ENCODE measurements at regions not wholly inside any gene's neighbourhood (a gene's known extent, or its start where the extent isn't known, plus 50 kb on each side); places are given as distances from the start of the nearest gene placed in this dataset.

GRCh38 chr11:15700456-15700855, 585.7 kb downstream of the INSC start:
- no peak overlapping the region for H2BK15ac ChIP-seq (ENCODE audit: low read depth, low read length)
- H3K27ac Mint-ChIP-seq, result no peak overlapping the region
- no CpG with 5 or more reads among the region's 3 CpGs for WGBS (ENCODE audit: extremely low coverage, insufficient read length, low lambda C conversion rate)

More at GRCh38 chr11:15700456-15700855, 585.7 kb downstream of the INSC start:
- Histone ChIP-seq H3K4me1 (ENCODE audit: insufficient read depth, low read length) (no peaks in the 10 kb centered on the region), H2AK5ac (ENCODE audit: insufficient read length, low read length) (no peak overlapping the region), H2BK120ac (ENCODE audit: low read depth, low read length, poor library complexity, severe bottlenecking) (no peak overlapping the region), H3K14ac (ENCODE audit: insufficient read depth, low read length) (no peak overlapping the region), H2AFZ (ENCODE audit: low read length) (no peak overlapping the region), H3K23me2 (ENCODE audit: insufficient read length, low read depth, low read length, poor library complexity, severe bottlenecking) (no peaks in the 10 kb centered on the region), H4K20me1 (ENCODE audit: control insufficient read depth, insufficient read depth, insufficient read length) (no peaks in the 10 kb centered on the region), H4K5ac (ENCODE audit: insufficient read length, low read depth, low read length) (no peak overlapping the region), H3K27ac (ENCODE audit: insufficient read length, low read depth, low read length) (no peak overlapping the region), H2BK20ac (ENCODE audit: low read depth, low read length, poor library complexity, severe bottlenecking) (no peak overlapping the region), H3K27me3 (ENCODE audit: insufficient read depth, low read length) (no peaks in the 10 kb centered on the region; the same call in 1 of the 2 replicates), H3K4me2 (ENCODE audit: insufficient read depth, insufficient read length, low read length) (no peak overlapping the region), H4K91ac (ENCODE audit: insufficient read length, low read depth, low read length) (no peak overlapping the region), H2BK12ac (ENCODE audit: insufficient read length, low read depth, low read length) (no peak overlapping the region), H3K4ac (ENCODE audit: low read depth, low read length) (no peak overlapping the region), H3K18ac (ENCODE audit: insufficient read length, low read depth, low read length) (no peak overlapping the region), H3K23ac (ENCODE audit: insufficient read length, low read depth, low read length) (no peak overlapping the region), H4K8ac (replicated peaks; ENCODE audit: insufficient read length, low read depth, low read length) (no peak overlapping the region), H3K9me3 (ENCODE audit: control insufficient read depth, low read depth, low read length) (no peaks in the 10 kb centered on the region), H3K9ac (ENCODE audit: extremely low read depth, insufficient read length, low read length) (no peak overlapping the region), H3K56ac (ENCODE audit: insufficient read length, low read depth, low read length) (no peak overlapping the region), H3T11ph (ENCODE audit: low read length) (no peak overlapping the region), H3K79me1 (ENCODE audit: insufficient read depth, low read depth, low read length, poor library complexity, severe bottlenecking) (no peaks in the 10 kb centered on the region), H2BK5ac (ENCODE audit: insufficient read length, low read length) (no peak overlapping the region), H3K79me2 (ENCODE audit: insufficient read depth, low read length) (no peaks in the 10 kb centered on the region)
- DNase-seq, result no peak
- H3K4me3 Mint-ChIP-seq, result no peak overlapping the region
- peaks cover 12% of the 10 kb centered on the region for H3K27me3 Mint-ChIP-seq (ENCODE audit: low read depth)
- no peaks in the 10 kb centered on the region for H3K36me3 Mint-ChIP-seq (ENCODE audit: insufficient read depth in 1 of 3, low read depth in 3 of 3)
- no peaks in the 10 kb centered on the region for H3K4me1 Mint-ChIP-seq
- peaks cover 0 to 5% of the 10 kb centered on the region in 2 experiments; a peak in 2 of 5 replicates for H3K9me3 Mint-ChIP-seq
- no peak for TF ChIP-seq CTCF (conservative IDR thresholded peaks at IDR 0.05)

Data from H9 (cell line).